Lower lobe of right lung (tissue), 2 donors: ENCODE measurements at regions not wholly inside any gene's neighbourhood (a gene's known extent, or its start where the extent isn't known, plus 50 kb on each side); places are given as distances from the start of the nearest gene placed in this dataset.

ENCODE experiments used
- ATAC-seq, 2 donors: fragments of 200-7000 bp; cut with Tn5 transposase; one replicate each; pipeline ENCODE4 v1.9.1; 2020 to 2022; ENCODE audit warnings: mild to moderate bottlenecking in 2 of 2, moderate library complexity in 2 of 2
- DNase-seq: peaks from one replicate; pipeline ENCODE4 v3.0.0-alpha.2; 2020
- H3K27ac ChIP-seq: fragments of 200-600 bp; one replicate; pipeline ENCODE4 v1.8.0; 2022
- H3K27me3 ChIP-seq: fragments of 200-600 bp; one replicate; pipeline ENCODE4 v1.8.0; 2022; ENCODE audit warnings: low read depth
- H3K36me3 ChIP-seq: fragments of 200-600 bp; one replicate; pipeline ENCODE4 v1.8.0; 2022; ENCODE audit warnings: mild to moderate bottlenecking
- H3K4me1 ChIP-seq: fragments of 200-600 bp; one replicate; pipeline ENCODE4 v1.8.0; 2022
- H3K4me3 ChIP-seq: fragments of 200-600 bp; one replicate; pipeline ENCODE4 v1.8.0; 2022; ENCODE audit warnings: mild to moderate bottlenecking
- H3K9me3 ChIP-seq: fragments of 200-600 bp; one replicate; pipeline ENCODE4 v1.8.0; 2022
- intact Hi-C: fragments of 100-400 bp; cut with DNase I; formaldehyde crosslinking; loops from one replicate; pipeline ENCODE4 v1.11.0; 2022
- TF ChIP-seq, protein P1 (sequence below): fragments of 200-600 bp; IDR thresholded peaks from one replicate; pipeline ENCODE4 v1.8.0; 2022; ENCODE audit warnings: antibody characterized with exemption, mild to moderate bottlenecking
- donor health status: DM: no; HTN: yes; CAD: no; lungs with severe emphysema.

DNA sequence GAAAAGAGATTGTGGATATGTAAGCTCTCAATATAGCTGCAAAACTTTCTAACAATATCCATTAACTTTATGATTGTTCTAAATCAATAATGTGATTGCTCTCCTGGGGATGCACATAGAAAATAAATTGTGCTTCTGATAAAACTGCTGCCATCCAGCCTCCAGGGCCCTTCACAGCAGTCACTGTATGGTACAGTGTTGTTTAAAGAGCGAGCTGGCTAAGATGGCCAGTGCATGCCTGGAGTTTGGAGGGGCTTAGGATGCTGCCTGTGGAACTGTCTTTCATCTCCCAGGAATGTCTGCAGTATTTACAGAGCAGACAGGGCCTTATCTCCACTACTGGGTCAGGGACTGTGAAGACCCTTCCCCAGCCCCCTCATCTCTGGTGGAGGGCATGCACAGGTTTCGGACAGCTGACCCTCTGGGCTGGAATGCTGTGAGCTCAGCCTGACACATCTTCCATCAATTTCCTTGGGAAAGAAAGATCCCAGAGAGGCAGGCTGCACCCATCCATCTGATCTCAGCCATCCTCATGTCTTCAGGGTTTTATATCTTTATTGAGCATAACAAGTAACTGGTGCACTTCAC, 137.0 kb downstream of the PLPP3 start:
- TF ChIP-seq, protein P1, sequence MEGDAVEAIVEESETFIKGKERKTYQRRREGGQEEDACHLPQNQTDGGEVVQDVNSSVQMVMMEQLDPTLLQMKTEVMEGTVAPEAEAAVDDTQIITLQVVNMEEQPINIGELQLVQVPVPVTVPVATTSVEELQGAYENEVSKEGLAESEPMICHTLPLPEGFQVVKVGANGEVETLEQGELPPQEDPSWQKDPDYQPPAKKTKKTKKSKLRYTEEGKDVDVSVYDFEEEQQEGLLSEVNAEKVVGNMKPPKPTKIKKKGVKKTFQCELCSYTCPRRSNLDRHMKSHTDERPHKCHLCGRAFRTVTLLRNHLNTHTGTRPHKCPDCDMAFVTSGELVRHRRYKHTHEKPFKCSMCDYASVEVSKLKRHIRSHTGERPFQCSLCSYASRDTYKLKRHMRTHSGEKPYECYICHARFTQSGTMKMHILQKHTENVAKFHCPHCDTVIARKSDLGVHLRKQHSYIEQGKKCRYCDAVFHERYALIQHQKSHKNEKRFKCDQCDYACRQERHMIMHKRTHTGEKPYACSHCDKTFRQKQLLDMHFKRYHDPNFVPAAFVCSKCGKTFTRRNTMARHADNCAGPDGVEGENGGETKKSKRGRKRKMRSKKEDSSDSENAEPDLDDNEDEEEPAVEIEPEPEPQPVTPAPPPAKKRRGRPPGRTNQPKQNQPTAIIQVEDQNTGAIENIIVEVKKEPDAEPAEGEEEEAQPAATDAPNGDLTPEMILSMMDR: no peak
- intact Hi-C loops: no loop called here
- H3K4me1 ChIP-seq: peaks cover 22% of the 10 kb centered on the region
- no peak overlapping the region for H3K4me3 ChIP-seq
- no peaks in the 10 kb centered on the region for H3K36me3 ChIP-seq
- H3K27me3 ChIP-seq: no peaks in the 10 kb centered on the region
- no peak overlapping the region for H3K27ac ChIP-seq
- ATAC-seq (no peak), DNase-seq (no peak)
- H3K9me3 ChIP-seq: no peaks in the 10 kb centered on the region

DNA sequence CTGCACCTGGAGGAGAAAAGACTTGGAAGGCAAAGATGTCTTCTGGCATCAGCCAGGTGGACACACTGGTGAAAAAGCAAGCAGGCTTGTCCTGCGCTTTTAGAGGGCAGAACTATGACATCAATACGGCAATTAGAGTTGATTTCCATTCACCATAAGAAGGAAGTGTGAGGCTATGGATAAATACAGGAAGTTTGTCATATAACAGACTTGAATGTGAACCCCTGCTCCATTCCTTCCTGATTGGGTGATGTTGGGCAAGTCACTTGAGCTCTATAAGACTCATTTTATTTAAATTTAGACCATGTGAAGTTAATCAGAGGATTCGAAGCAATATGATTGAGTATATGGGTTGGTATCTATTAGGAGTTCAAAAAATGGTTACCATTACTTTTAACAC, 137.8 kb downstream of the PLPP3 start:
- H3K36me3 ChIP-seq: no peaks in the 10 kb centered on the region

DNA sequence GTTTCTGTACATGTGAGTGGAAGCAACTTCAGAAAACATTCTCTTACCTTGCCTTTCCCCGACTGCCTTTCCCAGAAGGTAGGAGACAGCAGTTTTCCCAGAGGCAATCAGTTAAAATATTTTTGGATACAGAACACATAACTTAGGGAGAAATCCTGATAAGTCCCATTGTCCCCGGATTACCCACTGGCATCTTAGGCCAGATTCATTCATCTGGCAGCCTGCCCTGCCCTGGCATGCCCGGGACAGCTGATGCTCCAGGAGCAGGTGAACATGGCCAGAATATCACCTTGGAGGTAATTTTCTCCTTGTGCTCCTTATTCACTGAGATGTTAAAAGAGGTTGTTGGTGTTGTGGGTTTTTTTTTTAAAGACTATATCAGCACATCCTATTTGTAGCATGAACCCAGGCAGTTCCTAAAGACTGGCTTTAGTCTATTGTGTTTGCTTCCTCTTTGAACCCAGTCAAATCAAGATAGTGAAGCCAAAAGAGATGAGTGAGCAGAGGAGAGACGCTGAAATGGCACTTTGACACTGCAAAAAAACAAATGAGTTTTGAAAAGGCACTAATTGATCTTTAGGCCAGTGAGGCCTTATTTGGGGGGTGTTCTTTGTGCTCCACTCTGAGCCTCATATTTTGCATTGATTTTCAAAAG, 139.6 kb downstream of the PLPP3 start:
- no peaks in the 10 kb centered on the region for H3K27me3 ChIP-seq
- peaks cover 10% of the 10 kb centered on the region for H3K4me1 ChIP-seq
- ATAC-seq: no peak
- no peak overlapping the region for H3K27ac ChIP-seq
- TF ChIP-seq, protein P1: no peak
- no peak overlapping the region for H3K4me3 ChIP-seq
- no peaks in the 10 kb centered on the region for H3K36me3 ChIP-seq
- no peak for DNase-seq
- no peaks in the 10 kb centered on the region for H3K9me3 ChIP-seq
- intact Hi-C loops: no loop called here

More for the DNA sequence above, 137.8 kb downstream of the PLPP3 start:
- TF ChIP-seq, protein P1: no peak
- H3K9me3 ChIP-seq: no peaks in the 10 kb centered on the region
- DNase-seq (no peak), ATAC-seq (no peak)
- H3K4me1 ChIP-seq: peaks cover 17% of the 10 kb centered on the region
- H3K4me3 ChIP-seq: no peak overlapping the region
- no peaks in the 10 kb centered on the region for H3K27me3 ChIP-seq
- intact Hi-C loops: no loop called here
- H3K27ac ChIP-seq: no peak overlapping the region

DNA sequence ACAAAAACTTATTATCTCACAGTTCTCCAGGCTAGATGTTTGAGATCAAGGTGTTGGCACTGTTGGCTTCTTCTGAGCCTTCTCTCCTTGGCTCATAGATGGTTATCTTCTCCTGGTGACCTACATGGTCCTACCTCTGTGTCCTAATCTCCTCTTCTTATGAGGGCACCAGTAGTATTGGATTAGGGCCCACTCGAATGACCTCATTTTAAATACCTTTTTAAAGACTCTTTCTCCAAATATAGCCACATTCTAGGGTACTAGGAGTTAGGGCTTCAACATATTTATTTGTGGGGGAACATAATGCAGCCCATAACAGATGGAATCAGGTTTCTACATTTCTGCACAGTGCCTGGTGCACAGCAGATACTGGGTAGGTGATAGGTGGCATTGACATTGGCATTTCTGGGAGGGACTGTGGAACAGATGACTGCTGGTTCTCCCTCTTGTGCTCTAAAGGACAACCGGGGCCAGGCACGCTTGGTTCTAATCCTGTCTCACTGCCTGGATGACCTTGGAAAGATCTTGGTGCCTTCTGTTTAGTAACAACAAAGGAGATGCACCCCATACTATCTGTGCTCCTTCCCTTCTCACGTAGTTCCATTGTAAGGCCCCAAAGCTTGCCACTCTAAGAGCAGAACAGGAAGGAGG, 140.3 kb downstream of the PLPP3 start:
- no peak overlapping the region for H3K27ac ChIP-seq
- intact Hi-C loops: no loop called here
- DNase-seq (no peak), ATAC-seq (no peak)
- H3K4me1 ChIP-seq: peaks cover 10% of the 10 kb centered on the region
- H3K36me3 ChIP-seq: no peaks in the 10 kb centered on the region
- TF ChIP-seq, protein P1: no peak
- H3K4me3 ChIP-seq: no peak overlapping the region
- H3K27me3 ChIP-seq: no peaks in the 10 kb centered on the region
- no peaks in the 10 kb centered on the region for H3K9me3 ChIP-seq

DNA sequence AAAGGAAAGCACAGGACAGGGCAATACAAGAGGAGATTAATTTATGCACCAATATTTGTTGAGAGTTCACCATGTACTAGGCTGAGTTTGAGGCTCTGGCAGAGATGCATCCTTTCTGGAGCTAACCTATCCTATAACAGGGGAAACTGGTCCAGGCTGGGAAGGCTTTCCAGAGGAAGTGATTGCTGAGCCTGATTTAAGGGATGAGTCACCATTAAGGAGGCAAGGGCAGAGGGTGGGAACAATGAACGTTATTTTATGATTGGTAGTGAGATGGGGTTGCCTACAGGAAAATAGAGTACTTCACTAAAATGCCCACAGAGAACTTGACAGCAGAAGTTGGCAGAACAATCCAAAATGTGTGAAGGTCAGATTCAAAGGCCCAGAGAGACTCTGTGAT, 141.4 kb downstream of the PLPP3 start:
- H3K36me3 ChIP-seq: no peaks in the 10 kb centered on the region
- H3K4me1 ChIP-seq: peaks cover 10% of the 10 kb centered on the region
- TF ChIP-seq, protein P1: no peak
- no peak overlapping the region for H3K27ac ChIP-seq
- H3K9me3 ChIP-seq: no peaks in the 10 kb centered on the region
- intact Hi-C loops: no loop called here
- no peak for ATAC-seq
- DNase-seq: no peak
- no peak overlapping the region for H3K4me3 ChIP-seq
- no peaks in the 10 kb centered on the region for H3K27me3 ChIP-seq
